ENCODE measurements at regions not wholly inside any gene's neighbourhood (a gene's known extent, or its start where the extent isn't known, plus 50 kb on each side); places are given as distances from the start of the nearest gene placed in this dataset.

- DNase-seq (ENCODE audit: extremely low read depth in 1 of 4, low spot score in 3 of 4) (no peak), ATAC-seq (no peak), FAIRE-seq (no peak)
- no TSS peak for BruUV-seq (replicated peaks)
- H3K79me2 ChIP-seq (ENCODE audit: control insufficient read depth, insufficient read depth, low read length), result no peaks in the 10 kb centered on the region
- no peaks in the 10 kb centered on the region for H4K20me1 ChIP-seq (replicated peaks; ENCODE audit: control insufficient read depth, insufficient read depth, low read length)
- H2AFZ ChIP-seq (ENCODE audit: low read depth, low read length), result no peak overlapping the region
- H3K27ac ChIP-seq (ENCODE audit: extremely low read depth, low read depth, low read length), result no peak overlapping the region
- 0% methylated on average over 2 of the region's 2 CpGs for WGBS (ENCODE audit: insufficient coverage, low coverage, missing lambda C conversion rate)
- H3K9ac ChIP-seq (ENCODE audit: insufficient read depth in 1 of 2, low read depth in 2 of 2, low read length in 2 of 2), result no peak overlapping the region
- CTCF ChIA-PET (ENCODE audit: low intra/inter-chr PET ratio), result no interaction called here
- H3K4me3 ChIP-seq, result no peak overlapping the region
- no peaks in the 10 kb centered on the region for H3K36me3 ChIP-seq (ENCODE audit: control insufficient read depth, insufficient read depth, low read length)
- in situ Hi-C loops (cut with MboI), result no loop called here
- no peaks in the 10 kb centered on the region for H3K4me1 ChIP-seq (replicated peaks in 1 of 2; ENCODE audit: control insufficient read depth in 2 of 2, insufficient read depth in 2 of 2, low read length in 2 of 2)
- H3K27me3 ChIP-seq (ENCODE audit: control insufficient read depth in 2 of 2, insufficient read depth in 2 of 2, low read length in 2 of 2), result no peaks in the 10 kb centered on the region
- no peaks in the 10 kb centered on the region; the same call in 1 of the 2 replicates for H3K9me3 ChIP-seq (replicated peaks; ENCODE audit: control insufficient read depth, insufficient read depth, low read depth, low read length)
- no peak overlapping the region for H3K4me2 ChIP-seq (ENCODE audit: insufficient read depth, low read length)
- intact Hi-C loops (cut with micrococcal nuclease), result no loop called here
- POLR2A ChIA-PET, result no interaction called here
- H3K9me1 ChIP-seq (ENCODE audit: control insufficient read depth, insufficient read depth, low read length), result no peaks in the 10 kb centered on the region
- no peak for TF ChIP-seq BRF1 (IDR thresholded peaks at IDR 0.05; ENCODE audit: borderline replicate concordance, extremely low read depth, insufficient read length)
- TF ChIP-seq DNMT1 (IDR thresholded peaks at IDR 0.05), result no peak
- TF ChIP-seq ELF1 (tag; IDR thresholded peaks at IDR 0.05), result no peak
- no peak for TF ChIP-seq DDX20 (tag; IDR thresholded peaks at IDR 0.05; ENCODE audit: low read depth)
- TF ChIP-seq RAD21 (CRISPR knock-in tag; conservative IDR thresholded peaks at IDR 0.05 in 1 of 2, IDR thresholded peaks at IDR 0.05 in 1 of 2), result no peak
- 0 out of 4 replicates have a peak, but pooled peaks of 1 of the 2 experiments have one; percentile 58 for TF ChIP-seq MLX (CRISPR knock-in tag; conservative IDR thresholded peaks at IDR 0.05)
- no peak for TF ChIP-seq SIN3B (IDR thresholded peaks at IDR 0.05; ENCODE audit: low read depth)
- TF ChIP-seq CXXC5 (CRISPR knock-in tag; IDR thresholded peaks at IDR 0.05), result no peak
- no peak for TF ChIP-seq C11orf30 (IDR thresholded peaks at IDR 0.05; ENCODE audit: low read depth)
- TF ChIP-seq MNT (conservative IDR thresholded peaks at IDR 0.05), result 0 out of 4 replicates have a peak, but pooled peaks of 1 of the 2 experiments have one; percentile 22
- TF ChIP-seq BACH1 (tag; IDR thresholded peaks at IDR 0.05), result no peak
- no peak for TF ChIP-seq CREB3L1 (IDR thresholded peaks at IDR 0.05; ENCODE audit: borderline replicate concordance, low read depth)
- TF ChIP-seq ZNF639 (CRISPR knock-in tag; conservative IDR thresholded peaks at IDR 0.05 in 1 of 2, IDR thresholded peaks at IDR 0.05 in 1 of 2), result no peak
- no peak for TF ChIP-seq E2F4 (CRISPR knock-in tag; IDR thresholded peaks at IDR 0.05; ENCODE audit: low read depth)
Measured at GRCh38 chr13:91086936-91087716, 260.4 kb upstream of the MIR17HG start.

Data from K562 (cell line).